GM19468 (cell line): ENCODE measurements at regions not wholly inside any gene's neighbourhood (a gene's known extent, or its start where the extent isn't known, plus 50 kb on each side); places are given as distances from the start of the nearest gene placed in this dataset.

ENCODE experiments used
- ATAC-seq: cut with Tn5 transposase; IDR thresholded peaks from one replicate; pipeline ENCODE4 v1.9.1; 2021; ENCODE audit warnings: mild to moderate bottlenecking, moderate library complexity, moderate number of reproducible peaks; ENCODE audit not compliant: unreplicated experiment; ENCODE audit errors: extremely low read depth

DNA sequence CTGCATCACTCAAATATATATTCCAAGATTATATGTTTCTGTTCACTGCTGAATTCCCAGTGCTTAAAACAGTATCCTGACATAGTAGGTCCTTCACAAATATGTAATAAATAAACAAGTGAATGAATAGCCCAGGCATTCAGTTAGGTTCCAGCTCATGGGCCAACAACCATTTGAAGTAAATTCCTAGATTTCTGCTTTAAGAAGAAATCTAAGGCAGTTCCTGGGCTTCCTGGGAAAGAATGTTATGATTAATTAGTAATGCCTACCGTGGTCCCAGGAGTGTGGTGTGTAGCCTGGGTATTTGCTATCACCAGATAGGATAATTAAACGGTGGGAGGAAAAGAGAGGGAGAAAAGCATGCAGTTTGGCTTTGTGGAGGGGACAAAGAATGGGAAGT, 576.8 kb downstream of the SOX6 start:
- no peak for ATAC-seq

DNA sequence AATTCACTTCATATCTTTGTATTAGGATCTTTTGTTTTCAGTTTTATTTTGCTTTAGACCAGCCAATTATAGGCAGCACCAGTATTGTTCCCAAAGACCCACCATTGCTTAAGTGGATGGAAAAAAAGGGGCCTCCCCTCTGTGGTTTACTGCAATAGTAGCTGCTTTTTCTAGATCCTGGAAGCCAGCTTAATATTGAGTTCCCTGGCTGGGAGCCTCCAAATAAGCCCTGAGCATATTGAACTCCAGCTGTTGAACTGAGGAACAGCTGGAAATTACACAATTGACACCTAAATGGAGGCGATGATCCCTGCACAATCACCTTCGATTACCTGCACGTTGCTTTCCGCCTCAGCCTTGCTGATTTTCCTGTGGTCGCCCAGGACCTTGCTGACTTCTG, 576.0 kb downstream of the SOX6 start:
- ATAC-seq = no peak

DNA sequence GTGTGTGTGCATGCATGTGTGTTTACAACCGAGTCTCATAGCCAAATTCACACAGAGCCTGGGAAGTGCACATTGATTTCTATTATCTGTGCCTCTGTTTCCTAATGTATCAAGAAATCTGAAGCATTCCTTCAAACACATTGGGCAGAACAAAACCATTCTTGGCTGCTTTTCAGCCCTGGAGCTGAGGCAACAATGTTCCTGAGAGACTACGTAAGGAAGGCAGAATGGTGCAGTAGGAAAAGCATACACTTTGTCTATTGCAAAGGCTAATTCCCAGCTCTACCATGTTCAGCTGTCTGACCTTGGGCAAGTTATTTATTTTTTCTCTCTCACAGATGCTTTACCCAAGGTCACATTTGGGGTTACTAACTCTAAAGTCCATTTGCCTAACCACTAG, 575.5 kb downstream of the SOX6 start:
- ATAC-seq = no peak

DNA sequence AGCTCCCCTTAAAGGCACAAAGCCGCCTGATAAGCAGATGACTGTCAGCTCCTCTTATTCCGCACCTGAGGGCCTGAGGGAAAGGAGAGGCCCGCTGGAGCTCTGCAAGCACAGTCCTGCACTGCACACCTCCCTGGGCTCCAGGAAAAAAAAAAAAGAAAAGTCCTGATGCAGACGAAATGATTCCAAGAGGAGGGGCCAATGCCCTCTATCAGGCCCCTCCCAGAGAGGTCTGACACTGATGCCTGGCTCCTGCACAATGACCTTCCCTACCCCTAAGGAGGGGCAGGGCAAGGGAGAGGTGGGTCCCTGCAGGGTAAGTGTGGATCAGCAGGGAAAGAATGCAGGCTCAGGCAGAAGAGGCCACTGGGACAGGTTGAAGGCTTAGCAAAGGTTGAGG, 572.7 kb downstream of the SOX6 start:
- no peak for ATAC-seq

DNA sequence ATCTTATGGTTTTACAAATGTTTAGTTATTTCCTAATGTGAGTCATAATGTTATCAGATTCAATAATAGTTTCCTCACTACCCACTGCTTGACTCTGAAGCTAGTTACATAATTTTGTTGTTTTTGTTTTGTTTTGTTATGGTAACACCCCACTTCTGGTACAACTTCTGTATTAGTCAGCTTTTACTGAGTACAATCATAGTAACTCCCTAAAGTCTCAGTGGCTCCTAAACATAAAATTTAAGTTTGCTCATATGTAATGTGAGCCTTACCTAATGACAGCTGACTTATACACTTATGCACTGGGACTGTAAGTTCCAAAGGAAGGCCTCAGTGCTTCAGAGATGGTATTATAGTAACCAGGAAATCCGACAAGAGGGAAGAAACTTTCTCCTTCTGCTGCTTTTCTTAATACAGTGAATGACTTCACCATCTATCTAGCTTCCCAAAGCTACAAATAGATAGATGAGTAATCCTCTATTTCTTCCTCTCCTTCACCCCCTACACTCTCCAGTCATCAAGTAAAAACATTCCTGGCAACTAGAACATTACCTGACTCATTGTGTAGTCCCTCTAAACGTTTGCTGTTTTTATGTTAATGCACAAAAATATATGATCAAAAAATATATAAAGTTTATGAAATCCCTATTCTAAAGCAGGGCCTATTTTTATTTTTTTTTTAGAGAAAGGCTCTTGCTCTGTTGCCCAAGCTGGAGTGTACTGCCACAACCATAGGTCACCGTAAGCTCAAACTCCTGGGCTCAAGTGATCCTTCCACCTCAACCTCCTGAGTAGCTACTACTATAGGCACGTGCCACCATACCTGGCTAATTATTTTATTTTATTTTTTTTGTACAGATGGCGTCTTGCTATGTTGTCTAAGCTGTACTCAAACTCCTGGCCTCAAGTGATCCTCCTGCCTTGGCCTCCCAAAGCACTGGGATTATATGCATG, 563.0 kb downstream of the SOX6 start:
- no peak for ATAC-seq

DNA sequence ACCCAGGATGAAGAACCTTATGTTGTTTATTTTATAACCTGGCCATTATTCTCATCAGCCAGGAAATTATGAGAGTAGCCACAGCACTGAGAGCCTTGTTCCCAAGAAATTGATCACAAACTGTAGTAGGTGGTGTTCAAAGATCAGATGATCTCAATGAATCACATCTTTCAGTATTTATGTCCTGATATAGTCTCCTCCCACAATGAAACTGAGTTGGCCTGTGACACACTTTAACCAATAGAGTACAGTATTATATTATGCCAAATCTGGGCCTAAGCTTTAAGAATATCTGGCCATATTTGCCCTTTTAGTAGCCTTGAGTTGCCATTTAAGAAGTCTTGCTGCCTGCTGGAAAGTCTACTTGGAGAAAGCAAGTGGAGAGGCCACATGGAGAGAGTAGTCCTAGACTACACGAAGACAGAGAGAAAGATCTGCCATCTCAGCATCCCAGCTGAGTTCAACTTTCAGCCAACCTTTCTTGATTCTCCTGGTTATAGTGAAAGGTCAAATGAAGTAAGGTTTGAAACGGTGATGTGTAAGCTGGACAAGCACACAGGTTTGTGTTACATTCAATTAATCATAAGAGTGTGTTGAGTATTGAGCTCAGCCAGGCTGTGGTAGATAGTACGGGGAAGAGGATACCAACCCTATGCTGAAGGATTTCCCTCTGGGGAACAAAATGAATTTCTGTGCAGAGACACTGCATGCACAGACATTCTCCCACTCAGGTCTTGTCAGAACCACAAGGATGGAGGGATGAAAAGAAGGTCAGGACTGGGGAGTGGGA, 561.8 kb downstream of the SOX6 start:
- no peak for ATAC-seq

DNA sequence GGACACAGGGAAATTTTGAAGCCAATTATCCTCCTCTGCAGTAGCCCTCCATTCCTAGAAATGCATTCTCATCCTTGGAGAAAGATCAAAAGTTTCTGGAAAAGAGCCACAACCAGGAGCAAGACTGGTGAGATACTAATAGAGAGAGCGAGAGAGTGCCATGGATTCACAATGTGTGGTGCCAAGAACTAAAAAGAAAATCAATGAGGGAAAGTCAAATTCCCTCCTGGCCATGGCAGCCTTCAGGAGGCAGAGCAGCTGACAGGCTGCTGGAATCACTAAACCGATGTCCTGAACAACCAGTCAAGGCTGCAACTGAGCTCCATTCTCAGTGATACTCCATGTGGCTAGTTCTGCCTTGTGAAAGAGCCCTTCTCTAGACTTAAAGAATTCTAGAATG, 561.0 kb downstream of the SOX6 start:
- ATAC-seq = no peak

DNA sequence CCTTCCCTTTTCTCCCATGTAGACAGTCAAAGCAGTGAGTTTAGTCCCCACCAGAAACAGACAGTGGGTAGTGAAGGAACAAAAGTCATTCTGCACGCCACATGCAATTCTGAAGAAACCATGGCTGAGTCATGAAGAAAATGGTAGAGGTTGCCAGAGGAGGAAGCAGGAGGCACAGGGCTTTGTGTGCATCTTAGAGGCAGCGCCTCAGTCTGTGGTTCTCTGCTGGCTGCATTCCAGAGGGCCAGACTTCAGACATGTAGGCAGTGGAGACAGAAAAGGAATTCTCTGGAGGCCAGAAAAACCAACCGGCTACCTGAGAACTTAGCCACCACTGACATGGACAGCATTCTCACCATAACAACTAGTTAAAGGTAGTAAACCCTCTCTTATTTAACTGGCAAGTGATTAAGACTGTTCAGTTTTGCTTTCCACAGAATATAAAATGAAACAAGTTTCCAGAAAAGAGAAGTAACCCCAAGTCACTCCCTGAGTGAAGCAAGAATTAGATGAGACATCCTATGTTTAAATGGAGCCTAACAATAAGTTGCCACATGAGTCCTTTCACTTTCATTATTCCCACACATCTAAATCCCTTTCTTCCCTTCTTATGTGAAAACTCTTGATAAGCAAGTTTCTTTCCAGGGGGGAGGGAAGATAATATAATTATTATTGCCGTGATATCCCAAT, 556.1 kb downstream of the SOX6 start:
- ATAC-seq = no peak

DNA sequence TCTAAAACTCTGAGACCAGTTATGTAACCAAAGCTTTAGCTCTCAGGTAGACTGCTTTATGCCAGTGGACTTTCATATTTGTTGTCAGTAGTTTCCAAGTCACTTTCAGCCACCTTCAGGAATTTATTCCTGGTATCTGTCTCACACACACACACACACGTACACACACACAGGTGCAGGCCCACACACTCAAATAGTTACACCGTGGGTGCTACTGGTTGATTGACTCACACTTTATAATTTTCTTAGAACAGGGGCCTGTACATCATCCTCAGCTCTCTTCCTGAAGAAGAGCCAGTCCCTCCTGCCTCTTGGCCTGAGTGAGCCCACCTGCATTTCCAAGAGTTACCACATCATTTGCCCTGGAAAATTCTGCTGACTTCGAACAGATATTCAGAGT, 555.2 kb downstream of the SOX6 start:
- ATAC-seq = no peak

DNA sequence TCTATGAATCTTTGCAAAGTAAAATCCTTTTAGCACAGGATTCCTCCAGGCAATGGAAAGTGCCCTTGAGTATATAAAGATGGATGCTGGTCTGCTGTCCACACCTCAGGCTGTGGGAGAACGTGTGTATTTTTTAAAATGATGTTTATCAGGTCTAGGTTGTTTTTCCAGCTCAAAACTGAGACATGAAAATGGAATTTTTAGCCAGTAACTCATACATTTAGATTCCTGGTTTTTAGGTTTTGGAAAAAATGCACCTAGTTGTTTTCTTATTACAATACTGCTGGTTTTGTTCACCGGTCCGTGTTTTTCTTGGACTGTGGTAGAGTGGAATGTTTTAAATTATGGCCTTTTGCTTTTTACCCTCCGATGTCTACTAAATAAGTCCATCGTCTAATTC, 554.7 kb downstream of the SOX6 start:
- ATAC-seq = no peak

DNA sequence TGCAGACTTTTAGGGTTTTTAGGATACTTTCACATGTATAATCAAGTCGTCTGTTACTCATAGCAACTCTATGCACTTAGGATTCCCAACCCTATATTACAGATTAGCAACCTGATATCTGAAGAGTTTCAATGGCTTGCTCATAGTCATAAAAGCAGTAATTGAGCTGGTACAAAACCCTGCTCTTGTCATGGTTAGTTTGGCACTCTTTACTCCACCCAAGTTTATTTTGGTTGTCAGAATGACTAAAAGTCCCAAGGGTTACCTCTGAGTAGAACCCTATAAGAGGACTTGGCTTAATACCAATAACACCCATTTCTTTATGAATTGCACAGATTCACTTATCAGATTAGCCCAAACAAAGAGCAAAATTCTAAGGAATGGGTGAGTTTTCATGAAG, 550.6 kb downstream of the SOX6 start:
- no peak for ATAC-seq

DNA sequence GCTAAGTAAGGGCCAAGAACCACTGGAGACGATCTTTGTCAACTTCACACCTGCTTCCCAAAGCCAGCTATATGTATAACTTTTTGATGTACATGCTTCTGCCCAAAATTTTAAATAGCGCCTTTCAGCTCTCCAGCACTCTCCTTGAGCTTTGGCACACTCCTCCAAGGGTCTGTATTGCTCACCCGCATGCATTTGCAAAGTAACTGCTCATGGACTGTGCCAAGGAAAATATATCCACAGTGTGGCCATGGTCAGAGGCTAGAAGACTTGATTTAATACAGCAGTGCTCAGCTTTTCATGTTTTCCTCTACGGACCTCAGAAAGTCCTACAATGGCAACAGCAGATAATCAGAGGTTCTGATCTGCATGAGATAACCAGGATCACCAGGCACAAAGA, 550.1 kb downstream of the SOX6 start:
- ATAC-seq = no peak

DNA sequence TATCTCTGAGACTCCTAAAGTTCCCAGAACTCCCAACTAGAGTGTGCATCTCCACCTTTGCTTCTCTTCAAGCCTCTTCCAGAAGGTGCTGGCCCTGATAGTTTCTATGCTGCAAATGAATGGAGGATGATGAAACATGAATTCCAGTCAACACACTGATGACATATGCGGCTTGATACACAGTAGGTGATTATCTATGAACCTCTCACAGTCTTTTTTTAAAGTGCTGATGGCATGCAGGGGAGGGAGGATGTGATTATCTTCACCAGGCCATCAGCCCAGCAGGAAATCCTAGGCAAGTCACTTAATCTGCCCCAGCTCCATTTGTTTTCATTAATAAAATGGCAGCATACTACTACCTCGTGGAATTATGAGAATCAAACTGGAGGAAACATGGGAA, 548.5 kb downstream of the SOX6 start:
- no peak for ATAC-seq

DNA sequence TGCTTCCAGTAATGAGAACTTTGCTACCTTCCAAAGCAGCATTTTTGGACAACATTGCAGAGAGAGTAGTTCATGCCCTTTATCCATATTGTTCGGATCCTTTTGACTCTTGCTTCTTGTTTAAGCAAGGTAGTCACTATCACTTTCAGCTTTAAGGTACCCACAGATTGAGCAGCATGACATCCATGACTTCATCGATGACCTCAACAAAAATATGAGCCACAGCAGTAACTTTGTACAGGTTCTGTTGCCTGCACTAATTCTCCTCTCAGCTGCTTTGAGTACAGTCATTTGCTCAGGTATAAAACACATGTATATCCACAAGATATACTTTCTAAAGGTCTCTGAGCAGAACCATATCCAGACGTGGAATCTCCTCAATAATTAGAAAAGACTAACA, 546.3 kb downstream of the SOX6 start:
- no peak for ATAC-seq

DNA sequence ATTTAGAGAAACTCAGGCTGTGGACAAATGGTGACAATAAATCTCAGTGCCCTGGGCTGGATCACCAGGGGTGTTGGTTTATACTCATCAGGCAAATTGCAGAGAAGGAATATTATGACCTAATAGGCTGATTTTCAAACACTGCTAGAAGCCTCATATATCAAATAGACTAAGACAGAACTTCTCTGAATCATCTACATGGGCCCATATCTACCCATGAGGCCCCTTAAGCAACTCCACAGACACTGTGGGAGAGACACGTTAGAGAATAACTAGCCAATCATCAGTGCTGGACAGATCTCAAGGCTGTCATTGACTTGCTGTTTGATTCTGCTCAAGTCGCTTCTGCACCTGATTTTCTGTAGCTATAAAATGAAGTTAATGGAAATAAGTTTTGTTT, 545.8 kb downstream of the SOX6 start:
- no peak for ATAC-seq

DNA sequence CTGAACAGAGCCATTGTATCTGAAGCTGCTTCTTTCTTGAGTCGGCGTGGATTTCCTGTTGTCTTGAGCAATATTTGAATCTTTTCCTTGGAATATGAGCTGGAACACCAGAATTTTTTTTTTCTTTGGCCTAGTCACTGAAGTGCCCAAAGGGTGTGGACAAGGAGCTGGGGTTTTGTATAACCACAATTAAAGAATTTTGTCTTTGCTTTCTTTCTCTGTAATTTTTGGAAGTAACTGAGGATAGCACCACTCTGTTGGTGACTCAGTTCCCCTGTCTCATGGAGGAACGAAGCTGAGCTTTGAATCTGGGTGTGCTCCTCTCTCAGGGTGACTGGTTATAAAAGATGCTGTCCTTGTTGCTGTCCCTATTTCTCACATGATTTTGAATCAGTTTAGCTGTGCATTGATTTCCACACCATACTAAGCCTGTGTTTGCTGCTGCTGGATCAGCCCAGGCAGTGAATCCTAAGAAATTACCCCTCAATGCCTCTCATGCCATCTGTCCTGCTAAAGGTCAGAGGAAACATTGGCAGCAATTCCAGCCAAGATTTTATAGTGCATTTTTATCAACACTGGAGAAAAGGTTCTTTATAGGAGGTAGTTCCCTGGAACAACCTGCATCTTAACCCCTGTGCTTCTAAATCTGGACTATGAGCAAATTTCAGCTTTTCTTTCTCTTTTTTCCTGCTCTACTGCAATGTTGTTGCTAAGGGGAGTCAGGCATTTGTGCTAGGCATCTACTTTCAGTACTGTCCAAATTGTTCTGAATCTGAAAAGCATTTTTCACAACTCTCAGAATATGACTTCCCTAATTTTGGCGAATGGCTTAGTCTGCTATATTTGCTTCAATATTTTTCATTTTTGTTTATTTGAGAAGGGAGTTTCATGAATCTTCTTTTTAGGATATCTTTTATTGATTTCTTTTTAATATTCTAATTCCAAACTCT, 540.8 kb downstream of the SOX6 start:
- no peak for ATAC-seq

DNA sequence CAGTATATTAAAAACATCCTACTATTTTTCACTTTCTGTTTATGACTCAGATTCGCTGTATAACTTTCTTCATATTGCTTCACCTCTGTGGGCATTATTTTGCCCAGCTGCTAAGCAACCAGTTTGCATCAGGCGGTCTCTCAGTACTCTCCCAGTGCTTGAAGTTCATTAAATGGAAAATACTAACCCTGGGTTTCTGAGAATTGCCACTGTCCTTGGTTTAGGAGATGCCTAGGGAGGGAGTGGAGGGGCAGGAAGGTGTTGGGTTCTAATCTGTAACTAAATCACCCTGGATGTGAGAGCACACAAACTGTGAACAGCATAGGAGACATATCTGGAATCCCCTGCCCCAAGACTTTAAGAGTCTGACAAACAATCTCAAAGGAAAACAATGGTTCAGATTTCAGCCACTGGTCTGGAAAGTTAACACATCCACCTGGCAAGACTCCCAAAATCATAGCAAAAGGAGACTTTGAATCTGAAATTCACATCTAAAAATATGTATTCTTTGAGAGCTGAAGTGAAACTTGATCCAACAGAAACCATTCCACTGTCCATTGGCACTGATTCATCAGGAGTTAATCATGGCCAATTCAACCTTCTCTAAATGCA, 540.0 kb downstream of the SOX6 start:
- ATAC-seq = no peak

DNA sequence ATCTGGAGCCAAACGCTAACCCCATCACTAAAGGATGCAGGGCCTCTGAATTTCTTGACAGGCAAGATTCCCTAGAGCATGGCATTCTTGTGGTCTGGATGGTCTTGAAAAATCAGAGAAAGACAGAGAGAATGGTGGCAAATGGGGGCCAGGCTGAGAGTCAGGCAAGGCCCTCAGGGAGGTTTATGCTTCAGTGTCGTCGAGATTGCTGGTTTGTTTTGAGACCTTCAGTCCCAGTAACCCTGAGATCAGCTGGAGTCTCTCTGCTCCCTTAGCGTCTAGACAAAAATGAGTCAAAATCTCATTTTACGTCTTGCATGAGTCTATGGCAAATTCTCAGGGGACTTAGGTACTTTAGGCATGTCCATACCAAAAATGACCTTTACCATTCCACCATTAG, 539.3 kb downstream of the SOX6 start:
- ATAC-seq = no peak

DNA sequence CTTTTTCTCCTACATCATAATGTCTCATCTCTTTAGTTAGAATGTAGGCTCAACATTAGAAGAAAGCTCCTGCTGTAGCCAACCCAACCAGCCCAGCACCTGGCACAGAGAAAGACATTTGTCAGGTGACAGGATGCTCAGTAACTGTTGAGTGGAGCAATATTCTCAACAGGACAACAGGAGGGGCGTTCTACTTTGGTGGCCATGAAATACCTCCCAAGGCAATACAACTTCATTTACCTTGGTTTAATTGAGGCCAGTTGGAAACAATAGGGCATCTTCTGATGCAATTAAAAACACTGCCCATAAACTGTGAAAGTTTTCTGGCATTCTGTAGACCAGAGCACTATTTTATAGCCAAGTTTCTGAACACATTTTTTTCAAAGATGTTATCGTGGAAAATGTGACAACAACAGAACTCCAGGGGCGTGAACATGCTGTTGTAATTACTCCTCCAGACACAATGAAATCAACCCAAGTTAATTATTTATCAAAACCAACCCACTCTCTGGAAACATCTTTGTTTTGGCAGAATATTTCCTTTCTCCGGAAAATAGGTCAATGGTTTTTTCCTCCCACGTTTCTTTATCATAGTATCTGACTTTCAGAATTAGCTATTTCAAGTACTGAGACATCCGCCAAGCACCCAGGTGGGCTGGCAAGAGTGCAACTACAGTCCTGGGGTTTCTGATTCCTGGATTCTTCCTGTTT, 538.1 kb downstream of the SOX6 start:
- no peak for ATAC-seq
